A549 (cell line): ENCODE measurements at regions not wholly inside any gene's neighbourhood (a gene's known extent, or its start where the extent isn't known, plus 50 kb on each side); places are given as distances from the start of the nearest gene placed in this dataset.

Experiments used
- ATAC-seq, 2 experiments: fragments of 200-7000 bp in 1 of 2; fragments of >200 bp in 1 of 2; cut with Nextera tagmentation in 1 of 2; cut with Tn5 transposase in 1 of 2; 3 replicates each; pipeline versions ENCODE4 v1.8.0 to v1.9.1; 2018 to 2020; ENCODE audit warnings: mild to moderate bottlenecking in 1 of 2, moderate library complexity in 1 of 2
- CTCF ChIA-PET: fragments of 300-600 bp; sonication (Branson Sonifier 250); formaldehyde crosslinking; extraction: SDS; loops from one replicate; lab custom pipeline; 2021; ENCODE audit warnings: antibody characterized with exemption, inconsistent platforms; lab: Yijun Ruan, JAX
- POLR2A ChIA-PET: fragments of 350-600 bp; formaldehyde crosslinking; extraction: SDS; loops from one replicate; lab custom pipeline; 2021; ENCODE audit warnings: antibody characterized with exemption, inconsistent platforms; lab: Yijun Ruan, JAX
- DNase-seq, 2 experiments: peaks; one replicate each; pipeline versions ENCODE4 v3.0.0 to v3.0.0-alpha.2; 2011 to 2016; ENCODE audit warnings: low read depth in 1 of 2, low spot score in 1 of 2
- FAIRE-seq: peaks from 2 replicates; lab custom pipeline; 2011; peaks lifted over from hg19 to GRCh38; lab: Jason Lieb, UNC
- H3K27ac ChIP-seq, 2 experiments: fragments of >200 bp; sonication (Bioruptor Twin); formaldehyde crosslinking; 3 replicates each; pipeline ENCODE4 v1.5.1; 2016 to 2017
- H3K4me1 ChIP-seq: fragments of >200 bp; sonication (Bioruptor Twin); formaldehyde crosslinking; 3 replicates; pipeline ENCODE4 v1.6.1; 2016
- H3K4me2 ChIP-seq: fragments of >200 bp; sonication (Bioruptor Twin); formaldehyde crosslinking; 3 replicates; pipeline ENCODE4 v1.6.1; 2016
- H3K4me3 ChIP-seq: fragments of >200 bp; sonication (Bioruptor Twin); formaldehyde crosslinking; 3 replicates; pipeline ENCODE4 v1.5.1; 2016
- H3K9me3 ChIP-seq: fragments of >200 bp; sonication (Bioruptor Twin); formaldehyde crosslinking; 3 replicates; pipeline ENCODE4 v1.6.1; 2016
- CBX2 ChIP-seq: fragments of 200-600 bp; sonication (generic); IDR thresholded peaks from 2 replicates; pipeline ENCODE4 v1.6.1; 2016; ENCODE audit warnings: low read depth, mild to moderate bottlenecking, borderline replicate concordance
- CEBPB ChIP-seq, 2 experiments: fragments of >200 bp in 1 of 2; sonication (Bioruptor Twin) in 1 of 2; formaldehyde crosslinking in 1 of 2; IDR thresholded peaks; 2 replicates each; pipeline ENCODE4 v1.6.1; 2012 to 2016
- CHD2 ChIP-seq: fragments of 150-350 bp; IDR thresholded peaks from 2 replicates; pipeline ENCODE4 v1.6.1; 2014; ENCODE audit warnings: low read length; ENCODE audit not compliant: partially characterized antibody
- CHD4 ChIP-seq: fragments of 200-600 bp; sonication (generic); IDR thresholded peaks from 2 replicates; pipeline ENCODE4 v1.6.1; 2016; ENCODE audit warnings: antibody characterized with exemption, mild to moderate bottlenecking, borderline replicate concordance
- EHF ChIP-seq: fragments of 250-450 bp; sonication (Bioruptor Pico); IDR thresholded peaks from 2 replicates; pipeline ENCODE4 v1.5.0; 2020; ENCODE audit warnings: mild to moderate bottlenecking
- FOSB ChIP-seq: fragments of 250-450 bp; sonication (Bioruptor Pico); IDR thresholded peaks from 2 replicates; pipeline ENCODE4 v1.5.0; 2020; ENCODE audit warnings: mild to moderate bottlenecking, moderate library complexity
- FOSL2 ChIP-seq, 2 experiments: fragments of 450-650 bp in 1 of 2; fragments of >200 bp in 1 of 2; sonication (Bioruptor Twin) in 1 of 2; formaldehyde crosslinking; IDR thresholded peaks; 2 replicates each; pipeline versions ENCODE4 v1.5.0 to v1.6.1; 2016 to 2020; ENCODE audit warnings: mild to moderate bottlenecking in 1 of 2, moderate library complexity in 1 of 2
- FOXS1 ChIP-seq: fragments of 250-450 bp; sonication (Bioruptor Pico); IDR thresholded peaks from 2 replicates; pipeline ENCODE4 v1.5.0; 2020; ENCODE audit warnings: mild to moderate bottlenecking, moderate library complexity
- HDAC2 ChIP-seq: fragments of 200-600 bp; sonication (generic); IDR thresholded peaks from 2 replicates; pipeline ENCODE4 v1.6.1; 2016
- KDM5A ChIP-seq: fragments of 200-600 bp; sonication (generic); IDR thresholded peaks from 2 replicates; pipeline ENCODE4 v1.6.1; 2016; ENCODE audit warnings: antibody characterized with exemption, mild to moderate bottlenecking
- MAFK ChIP-seq: fragments of 450-650 bp; IDR thresholded peaks from 2 replicates; pipeline ENCODE4 v1.6.1; 2014; ENCODE audit not compliant: partially characterized antibody
- MYC ChIP-seq: IDR thresholded peaks from 2 replicates; pipeline ENCODE4 v1.6.1; 2012; ENCODE audit warnings: mild to moderate bottlenecking, inconsistent platforms, low read length, improper control_type of control experiment, borderline replicate concordance
- NPAS2 ChIP-seq: fragments of 250-450 bp; sonication (Bioruptor Pico); IDR thresholded peaks from 2 replicates; pipeline ENCODE4 v1.8.0; 2022; ENCODE audit warnings: mild to moderate bottlenecking, moderate library complexity, borderline replicate concordance
- POLR2A ChIP-seq: IDR thresholded peaks from 2 replicates; pipeline ENCODE4 v1.6.1; 2012; ENCODE audit warnings: mild to moderate bottlenecking, low read length
- RAD21 ChIP-seq, 2 experiments: fragments of >200 bp in 1 of 2; sonication (Bioruptor Twin) in 1 of 2; formaldehyde crosslinking in 1 of 2; IDR thresholded peaks in 1 of 2; conservative IDR thresholded peaks in 1 of 2; 2 replicates in 1 of 2; 3 replicates in 1 of 2; pipeline ENCODE4 v1.6.1; 2012 to 2018; ENCODE audit warnings: inconsistent platforms in 1 of 2
- RCOR1 ChIP-seq: fragments of 150-350 bp; IDR thresholded peaks from 2 replicates; pipeline ENCODE4 v1.6.1; 2014; ENCODE audit warnings: antibody characterized with exemption, low read length, low read depth
- RFX5 ChIP-seq: fragments of 450-650 bp; IDR thresholded peaks from 2 replicates; pipeline ENCODE4 v1.7.1; 2014; ENCODE audit warnings: antibody characterized with exemption, mild to moderate bottlenecking, moderate library complexity
- SMC3 ChIP-seq: fragments of >200 bp; sonication (Bioruptor Twin); formaldehyde crosslinking; IDR thresholded peaks from 3 replicates; pipeline ENCODE4 v1.6.1; 2018; ENCODE audit warnings: inconsistent platforms
- TFCP2L1 ChIP-seq: fragments of 250-450 bp; sonication (Bioruptor Pico); IDR thresholded peaks from 2 replicates; pipeline ENCODE4 v1.5.0; 2021; ENCODE audit warnings: mild to moderate bottlenecking
- TP53 ChIP-seq: fragments of 250-450 bp; sonication (Bioruptor Pico); IDR thresholded peaks from 2 replicates; pipeline ENCODE4 v1.5.0; 2021; ENCODE audit warnings: mild to moderate bottlenecking, moderate library complexity
- ZNF302 ChIP-seq: fragments of 250-450 bp; sonication (Bioruptor Pico); IDR thresholded peaks from 2 replicates; pipeline ENCODE4 v1.9.0; 2021; ENCODE audit warnings: inconsistent platforms, mild to moderate bottlenecking, moderate library complexity
- ZSCAN20 ChIP-seq: fragments of 250-450 bp; sonication (Bioruptor Pico); IDR thresholded peaks from 2 replicates; pipeline ENCODE4 v1.8.0; 2022; ENCODE audit warnings: mild to moderate bottlenecking, moderate library complexity
- WGBS: methylation state at CpG from one replicate; pipeline ENCODE4 v1.1.6; 2017; ENCODE audit errors: missing lambda C conversion rate; 5-methylcytosine and 5-hydroxymethylcytosine counted together
- TF ChIP-seq, protein P1 (sequence below): fragments of >200 bp; sonication (Bioruptor Twin); formaldehyde crosslinking; IDR thresholded peaks from 3 replicates; pipeline ENCODE4 v1.5.1; 2016
- TF ChIP-seq, protein P2 (sequence below): IDR thresholded peaks from 2 replicates; pipeline ENCODE4 v1.6.1; 2012; ENCODE audit warnings: low read depth, borderline replicate concordance
- TF ChIP-seq, protein P3 (sequence below): fragments of 200-600 bp; sonication (generic); IDR thresholded peaks from 2 replicates; pipeline ENCODE4 v1.6.1; 2016; ENCODE audit warnings: antibody characterized with exemption, mild to moderate bottlenecking, moderate library complexity
- TF ChIP-seq, protein P4 (sequence below): IDR thresholded peaks from 2 replicates; pipeline ENCODE4 v1.6.1; 2012

DNA sequence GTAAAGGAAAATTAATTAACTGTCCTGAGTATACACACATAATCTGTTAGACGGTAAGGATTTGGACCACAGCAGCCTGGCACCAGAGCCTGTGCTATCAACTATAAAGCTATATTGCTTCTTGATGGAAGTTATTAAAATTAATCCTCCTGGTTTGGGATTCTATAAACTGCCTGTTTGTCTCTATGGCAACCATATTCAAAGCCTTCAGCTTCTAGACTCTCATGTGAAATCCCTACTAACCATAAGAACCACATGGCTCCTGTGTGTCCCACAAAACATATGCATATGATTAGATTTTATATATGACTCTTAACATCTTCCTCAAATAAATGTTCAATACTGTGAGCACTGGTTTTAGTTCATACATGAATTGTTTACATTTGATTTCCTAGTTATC, 380.8 kb downstream of the ANKRD50 start:
- Histone ChIP-seq H3K4me1 (no peaks in the 10 kb centered on the region), H3K4me3 (no peak overlapping the region), H3K27ac (no peak overlapping the region), H3K4me2 (no peak overlapping the region), H3K9me3 (no peaks in the 10 kb centered on the region)
- CTCF ChIA-PET: interaction anchor here (1.8 to 5.2 kb wide), 2 partner anchors 9 to 951 kb away, joined by 4 to 34 read pairs; no protein-coding TSS in a partner anchor
- no peak for TF ChIP-seq TFCP2L1 (CRISPR knock-in tag)
- no peak for TF ChIP-seq CHD2
- no peak for TF ChIP-seq MYC
- no peak for TF ChIP-seq TP53 (CRISPR knock-in tag)
- TF ChIP-seq RFX5: no peak
- TF ChIP-seq RAD21 (conservative IDR thresholded peaks at IDR 0.05 in 1 of 2, IDR thresholded peaks at IDR 0.05 in 1 of 2): no peak
- TF ChIP-seq, protein P1, sequence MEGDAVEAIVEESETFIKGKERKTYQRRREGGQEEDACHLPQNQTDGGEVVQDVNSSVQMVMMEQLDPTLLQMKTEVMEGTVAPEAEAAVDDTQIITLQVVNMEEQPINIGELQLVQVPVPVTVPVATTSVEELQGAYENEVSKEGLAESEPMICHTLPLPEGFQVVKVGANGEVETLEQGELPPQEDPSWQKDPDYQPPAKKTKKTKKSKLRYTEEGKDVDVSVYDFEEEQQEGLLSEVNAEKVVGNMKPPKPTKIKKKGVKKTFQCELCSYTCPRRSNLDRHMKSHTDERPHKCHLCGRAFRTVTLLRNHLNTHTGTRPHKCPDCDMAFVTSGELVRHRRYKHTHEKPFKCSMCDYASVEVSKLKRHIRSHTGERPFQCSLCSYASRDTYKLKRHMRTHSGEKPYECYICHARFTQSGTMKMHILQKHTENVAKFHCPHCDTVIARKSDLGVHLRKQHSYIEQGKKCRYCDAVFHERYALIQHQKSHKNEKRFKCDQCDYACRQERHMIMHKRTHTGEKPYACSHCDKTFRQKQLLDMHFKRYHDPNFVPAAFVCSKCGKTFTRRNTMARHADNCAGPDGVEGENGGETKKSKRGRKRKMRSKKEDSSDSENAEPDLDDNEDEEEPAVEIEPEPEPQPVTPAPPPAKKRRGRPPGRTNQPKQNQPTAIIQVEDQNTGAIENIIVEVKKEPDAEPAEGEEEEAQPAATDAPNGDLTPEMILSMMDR: no peak
- TF ChIP-seq POLR2A: no peak
- no peak for TF ChIP-seq FOXS1 (CRISPR knock-in tag)
- TF ChIP-seq HDAC2: no peak
- TF ChIP-seq CBX2: no peak
- no peak for TF ChIP-seq FOSB
- WGBS: 100% methylated on average over 1 of the region's 1 CpG
- FAIRE-seq (no peak), DNase-seq (no peak), ATAC-seq (no peak)
- POLR2A ChIA-PET: no interaction called here

DNA sequence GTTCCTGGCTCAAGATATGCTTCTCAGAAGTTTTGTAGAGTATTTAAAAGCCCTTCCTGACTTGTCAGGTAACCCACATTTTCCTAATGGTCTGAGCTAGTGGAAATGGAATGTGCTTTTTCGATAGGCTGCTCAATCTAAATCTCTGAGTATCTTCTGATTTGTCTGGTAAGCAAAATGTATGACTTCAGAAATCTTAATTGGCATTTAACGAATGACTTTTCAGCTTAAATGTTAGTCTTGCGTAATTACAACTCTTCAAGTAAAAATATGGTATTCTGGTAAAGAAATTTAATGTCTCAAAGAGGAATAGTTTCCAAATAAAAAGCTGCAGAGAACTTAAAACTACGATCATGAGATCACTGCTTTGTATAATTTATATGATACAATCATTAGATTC, 379.1 kb downstream of the ANKRD50 start:
- CTCF ChIA-PET: interaction anchor here (0.6 to 5.2 kb wide), 15 partner anchors 10 to 950 kb away, joined by 3 to 34 read pairs (median 5); partner anchors contain the start of gene ANKRD50

DNA sequence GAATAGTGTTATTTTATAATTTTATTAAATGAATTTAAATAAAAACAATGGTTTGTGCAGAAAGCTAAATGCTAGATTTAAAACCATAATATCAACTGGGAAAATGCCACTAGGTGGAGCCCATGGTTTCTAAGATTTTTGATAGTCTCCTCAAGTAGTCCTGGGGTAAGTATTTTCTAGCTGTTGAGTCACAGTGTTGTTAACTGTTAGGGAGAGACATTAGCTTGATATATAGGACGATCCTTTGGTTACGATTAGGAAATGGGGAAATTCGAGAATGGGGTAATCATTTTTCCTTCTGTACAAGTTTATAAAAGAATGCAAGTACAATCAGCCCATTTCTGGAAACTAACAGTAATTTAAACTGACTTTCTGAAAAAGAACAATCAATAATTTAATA, 378.4 kb downstream of the ANKRD50 start:
- peak overlapping the region; percentile 27; the same call in 1 of the 3 replicates for H3K4me2 ChIP-seq
- H3K27ac ChIP-seq: 0 out of 6 replicates have a peak overlapping the region, but pooled peaks of 1 of the 2 experiments have one; percentile 15
- FAIRE-seq (peak; percentile 32), DNase-seq (peak; percentile 10 to 65), ATAC-seq (peak; percentile 68 to 91; a peak in 5 of 6 replicates)
- ChIA-PET POLR2A (interaction anchor here (1.3 kb wide), 1 partner anchor 378 kb away, joined by 6 read pairs; the partner anchor contains the start of gene ANKRD50), CTCF (interaction anchor here (0.6 to 5.2 kb wide), 13 partner anchors 10 to 949 kb away, joined by 3 to 34 read pairs (median 4); partner anchors contain the start of gene ANKRD50)
- 0% methylated on average over 3 of the region's 3 CpGs for WGBS
- no peaks in the 10 kb centered on the region for H3K4me1 ChIP-seq
- no peaks in the 10 kb centered on the region for H3K9me3 ChIP-seq
- H3K4me3 ChIP-seq: no peak overlapping the region
- TF ChIP-seq MYC (no peak), EHF (CRISPR knock-in tag) (no peak), KDM5A (no peak), CEBPB (IDR thresholded peaks at IDR 0.05) (no peak), CHD2 (no peak), CHD4 (no peak), RFX5 (no peak), NPAS2 (CRISPR knock-in tag) (no peak), SMC3 (peak; percentile 88), FOSL2 (IDR thresholded peaks at IDR 0.05) (no peak), FOSL2 (CRISPR knock-in tag; IDR thresholded peaks at IDR 0.05) (0 out of 2 replicates have a peak, but pooled peaks have one; percentile 7), ZNF302 (CRISPR knock-in tag) (no peak)
- TF ChIP-seq, protein P2, sequence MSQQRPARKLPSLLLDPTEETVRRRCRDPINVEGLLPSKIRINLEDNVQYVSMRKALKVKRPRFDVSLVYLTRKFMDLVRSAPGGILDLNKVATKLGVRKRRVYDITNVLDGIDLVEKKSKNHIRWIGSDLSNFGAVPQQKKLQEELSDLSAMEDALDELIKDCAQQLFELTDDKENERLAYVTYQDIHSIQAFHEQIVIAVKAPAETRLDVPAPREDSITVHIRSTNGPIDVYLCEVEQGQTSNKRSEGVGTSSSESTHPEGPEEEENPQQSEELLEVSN: no peak
- TF ChIP-seq, protein P3, sequence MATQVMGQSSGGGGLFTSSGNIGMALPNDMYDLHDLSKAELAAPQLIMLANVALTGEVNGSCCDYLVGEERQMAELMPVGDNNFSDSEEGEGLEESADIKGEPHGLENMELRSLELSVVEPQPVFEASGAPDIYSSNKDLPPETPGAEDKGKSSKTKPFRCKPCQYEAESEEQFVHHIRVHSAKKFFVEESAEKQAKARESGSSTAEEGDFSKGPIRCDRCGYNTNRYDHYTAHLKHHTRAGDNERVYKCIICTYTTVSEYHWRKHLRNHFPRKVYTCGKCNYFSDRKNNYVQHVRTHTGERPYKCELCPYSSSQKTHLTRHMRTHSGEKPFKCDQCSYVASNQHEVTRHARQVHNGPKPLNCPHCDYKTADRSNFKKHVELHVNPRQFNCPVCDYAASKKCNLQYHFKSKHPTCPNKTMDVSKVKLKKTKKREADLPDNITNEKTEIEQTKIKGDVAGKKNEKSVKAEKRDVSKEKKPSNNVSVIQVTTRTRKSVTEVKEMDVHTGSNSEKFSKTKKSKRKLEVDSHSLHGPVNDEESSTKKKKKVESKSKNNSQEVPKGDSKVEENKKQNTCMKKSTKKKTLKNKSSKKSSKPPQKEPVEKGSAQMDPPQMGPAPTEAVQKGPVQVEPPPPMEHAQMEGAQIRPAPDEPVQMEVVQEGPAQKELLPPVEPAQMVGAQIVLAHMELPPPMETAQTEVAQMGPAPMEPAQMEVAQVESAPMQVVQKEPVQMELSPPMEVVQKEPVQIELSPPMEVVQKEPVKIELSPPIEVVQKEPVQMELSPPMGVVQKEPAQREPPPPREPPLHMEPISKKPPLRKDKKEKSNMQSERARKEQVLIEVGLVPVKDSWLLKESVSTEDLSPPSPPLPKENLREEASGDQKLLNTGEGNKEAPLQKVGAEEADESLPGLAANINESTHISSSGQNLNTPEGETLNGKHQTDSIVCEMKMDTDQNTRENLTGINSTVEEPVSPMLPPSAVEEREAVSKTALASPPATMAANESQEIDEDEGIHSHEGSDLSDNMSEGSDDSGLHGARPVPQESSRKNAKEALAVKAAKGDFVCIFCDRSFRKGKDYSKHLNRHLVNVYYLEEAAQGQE: no peak
- TF ChIP-seq, protein P1: peak; percentile 61

More for the DNA sequence above, 379.1 kb downstream of the ANKRD50 start:
- no peak overlapping the region for H3K4me3 ChIP-seq
- FAIRE-seq (no peak), DNase-seq (no peak), ATAC-seq (no peak)
- no peaks in the 10 kb centered on the region for H3K9me3 ChIP-seq
- H3K27ac ChIP-seq: no peak overlapping the region
- H3K4me1 ChIP-seq: no peaks in the 10 kb centered on the region
- WGBS: 48% methylated on average over 4 of the region's 4 CpGs
- POLR2A ChIA-PET: interaction anchor here (1.3 kb wide), 1 partner anchor 379 kb away, joined by 6 read pairs; the partner anchor contains the start of gene ANKRD50
- H3K4me2 ChIP-seq: no peak overlapping the region
- TF ChIP-seq ZSCAN20 (CRISPR knock-in tag) (no peak), NPAS2 (CRISPR knock-in tag) (no peak), MAFK (peak; percentile 23), RCOR1 (no peak)
- TF ChIP-seq, protein P4, sequence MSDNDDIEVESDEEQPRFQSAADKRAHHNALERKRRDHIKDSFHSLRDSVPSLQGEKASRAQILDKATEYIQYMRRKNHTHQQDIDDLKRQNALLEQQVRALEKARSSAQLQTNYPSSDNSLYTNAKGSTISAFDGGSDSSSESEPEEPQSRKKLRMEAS: no peak
